ENCODE measurements at regions not wholly inside any gene's neighbourhood (a gene's known extent, or its start where the extent isn't known, plus 50 kb on each side); places are given as distances from the start of the nearest gene placed in this dataset.

DNA sequence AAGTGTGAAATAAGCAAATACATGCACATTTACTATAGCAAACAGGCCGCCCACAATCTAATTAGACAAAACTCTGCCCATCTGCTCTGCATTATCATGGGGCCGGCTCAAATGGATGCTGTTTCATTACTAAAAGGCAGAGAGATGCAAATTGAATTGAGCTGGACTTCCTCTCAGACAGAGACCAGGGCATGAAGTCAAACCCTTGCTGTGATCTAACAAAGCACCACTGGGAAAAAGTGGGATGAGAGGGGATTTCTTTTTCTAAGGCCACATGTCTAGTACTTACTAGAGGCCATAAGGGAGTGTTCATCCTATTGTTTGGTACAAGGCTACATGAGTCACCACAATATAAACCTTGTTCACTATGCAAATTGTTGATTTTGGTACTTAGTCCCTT lies 614.7 kb downstream of the ISL1 start:
- Mint-ChIP-seq H3K27ac (ENCODE audit: unreplicated experiment) (no peak overlapping the region), H3K4me3 (ENCODE audit: unreplicated experiment) (no peak overlapping the region)
- FAIRE-seq: no peak

DNA sequence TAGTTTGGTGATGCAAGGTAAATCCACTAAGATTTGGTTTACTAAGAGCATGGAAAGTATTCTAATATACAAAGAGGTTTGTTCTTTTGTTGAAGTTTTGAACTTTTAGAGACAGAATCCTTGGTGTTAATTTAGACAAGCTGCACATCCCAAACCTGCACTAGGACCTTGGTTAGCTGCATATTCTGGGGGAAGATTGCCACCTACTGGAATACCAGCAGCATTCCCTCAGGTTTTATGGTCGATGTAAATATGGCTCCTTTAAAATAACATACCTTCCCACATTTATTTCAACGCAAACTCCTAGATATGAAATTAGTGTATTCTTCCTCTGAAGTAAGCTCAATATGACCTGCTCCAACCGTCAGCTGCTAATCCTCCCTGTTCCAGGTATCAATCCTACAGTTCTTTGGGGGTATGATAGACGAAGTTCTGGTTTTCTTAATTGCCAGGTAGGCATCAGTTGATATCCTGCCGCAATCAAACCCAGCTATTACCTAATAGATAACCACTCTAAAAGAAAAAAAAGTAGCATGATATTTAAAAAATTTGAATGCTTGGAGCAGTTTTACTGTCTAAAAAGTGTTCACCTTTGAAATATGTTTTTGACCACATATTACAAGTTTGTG lies 624.1 kb downstream of the ISL1 start:
- Histone ChIP-seq H2AFZ (ENCODE audit: low read depth, low read length) (no peak overlapping the region), H3K36me3 (ENCODE audit: insufficient read depth, low read length) (no peaks in the 10 kb centered on the region), H3K4me2 (ENCODE audit: low read length) (no peak overlapping the region), H3K79me2 (ENCODE audit: insufficient read depth, low read length) (no peaks in the 10 kb centered on the region), H3K9me3 (ENCODE audit: insufficient read depth, low read depth, low read length) (no peaks in the 10 kb centered on the region), H3K27ac (ENCODE audit: low read depth, low read length) (no peak overlapping the region), H3K4me3 (ENCODE audit: insufficient read depth, low read depth, low read length) (no peak overlapping the region), H3K4me1 (ENCODE audit: insufficient read depth, low read length) (no peaks in the 10 kb centered on the region), H3K9ac (ENCODE audit: low read length) (no peak overlapping the region), H3K27me3 (ENCODE audit: insufficient read depth, low read length) (no peaks in the 10 kb centered on the region), H4K20me1 (ENCODE audit: insufficient read depth, low read length) (no peaks in the 10 kb centered on the region)
- Mint-ChIP-seq H3K36me3 (ENCODE audit: low read depth, unreplicated experiment) (no peaks in the 10 kb centered on the region), H3K27ac (ENCODE audit: unreplicated experiment) (no peak overlapping the region), H3K4me1 (ENCODE audit: low read depth, unreplicated experiment) (no peaks in the 10 kb centered on the region), H3K9me3 (ENCODE audit: unreplicated experiment) (no peaks in the 10 kb centered on the region), H3K27me3 (ENCODE audit: low read depth, unreplicated experiment) (no peaks in the 10 kb centered on the region), H3K4me3 (ENCODE audit: unreplicated experiment) (no peak overlapping the region)
- TF ChIP-seq, protein P1, sequence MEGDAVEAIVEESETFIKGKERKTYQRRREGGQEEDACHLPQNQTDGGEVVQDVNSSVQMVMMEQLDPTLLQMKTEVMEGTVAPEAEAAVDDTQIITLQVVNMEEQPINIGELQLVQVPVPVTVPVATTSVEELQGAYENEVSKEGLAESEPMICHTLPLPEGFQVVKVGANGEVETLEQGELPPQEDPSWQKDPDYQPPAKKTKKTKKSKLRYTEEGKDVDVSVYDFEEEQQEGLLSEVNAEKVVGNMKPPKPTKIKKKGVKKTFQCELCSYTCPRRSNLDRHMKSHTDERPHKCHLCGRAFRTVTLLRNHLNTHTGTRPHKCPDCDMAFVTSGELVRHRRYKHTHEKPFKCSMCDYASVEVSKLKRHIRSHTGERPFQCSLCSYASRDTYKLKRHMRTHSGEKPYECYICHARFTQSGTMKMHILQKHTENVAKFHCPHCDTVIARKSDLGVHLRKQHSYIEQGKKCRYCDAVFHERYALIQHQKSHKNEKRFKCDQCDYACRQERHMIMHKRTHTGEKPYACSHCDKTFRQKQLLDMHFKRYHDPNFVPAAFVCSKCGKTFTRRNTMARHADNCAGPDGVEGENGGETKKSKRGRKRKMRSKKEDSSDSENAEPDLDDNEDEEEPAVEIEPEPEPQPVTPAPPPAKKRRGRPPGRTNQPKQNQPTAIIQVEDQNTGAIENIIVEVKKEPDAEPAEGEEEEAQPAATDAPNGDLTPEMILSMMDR (IDR thresholded peaks at IDR 0.05; ENCODE audit: insufficient read depth, low read depth, low read length): peak; percentile 65
- no peak for TF ChIP-seq EZH2 (IDR thresholded peaks at IDR 0.05; ENCODE audit: insufficient read depth, low read length)
- FAIRE-seq (no peak), DNase-seq (ENCODE audit: low read depth) (peak; percentile 3)

More for the DNA sequence above, 614.7 kb downstream of the ISL1 start:
- H3K79me2 ChIP-seq (ENCODE audit: insufficient read depth, low read length): no peaks in the 10 kb centered on the region
- H3K9me3 ChIP-seq (ENCODE audit: insufficient read depth, low read depth, low read length): no peaks in the 10 kb centered on the region
- Mint-ChIP-seq H3K9me3 (ENCODE audit: unreplicated experiment) (no peaks in the 10 kb centered on the region), H3K36me3 (ENCODE audit: low read depth, unreplicated experiment) (no peaks in the 10 kb centered on the region), H3K27me3 (ENCODE audit: low read depth, unreplicated experiment) (peaks cover 1% of the 10 kb centered on the region), H3K4me1 (ENCODE audit: low read depth, unreplicated experiment) (peaks cover 4% of the 10 kb centered on the region)
- H3K27ac ChIP-seq (ENCODE audit: low read depth, low read length): no peak overlapping the region
- H2AFZ ChIP-seq (ENCODE audit: low read depth, low read length): no peak overlapping the region
- no peaks in the 10 kb centered on the region for H3K4me1 ChIP-seq (ENCODE audit: insufficient read depth, low read length)
- no peaks in the 10 kb centered on the region for H3K36me3 ChIP-seq (ENCODE audit: insufficient read depth, low read length)
- no peak overlapping the region for H3K4me3 ChIP-seq (ENCODE audit: insufficient read depth, low read depth, low read length)
- H4K20me1 ChIP-seq (ENCODE audit: insufficient read depth, low read length): no peaks in the 10 kb centered on the region
- H3K27me3 ChIP-seq (ENCODE audit: insufficient read depth, low read length): no peaks in the 10 kb centered on the region
- TF ChIP-seq EZH2 (IDR thresholded peaks at IDR 0.05; ENCODE audit: insufficient read depth, low read length): no peak
- TF ChIP-seq, protein P1 (IDR thresholded peaks at IDR 0.05; ENCODE audit: insufficient read depth, low read depth, low read length): no peak
- DNase-seq (ENCODE audit: low read depth): no peak
- H3K4me2 ChIP-seq (ENCODE audit: low read length): no peak overlapping the region
- H3K9ac ChIP-seq (ENCODE audit: low read length): no peak overlapping the region

DNA sequence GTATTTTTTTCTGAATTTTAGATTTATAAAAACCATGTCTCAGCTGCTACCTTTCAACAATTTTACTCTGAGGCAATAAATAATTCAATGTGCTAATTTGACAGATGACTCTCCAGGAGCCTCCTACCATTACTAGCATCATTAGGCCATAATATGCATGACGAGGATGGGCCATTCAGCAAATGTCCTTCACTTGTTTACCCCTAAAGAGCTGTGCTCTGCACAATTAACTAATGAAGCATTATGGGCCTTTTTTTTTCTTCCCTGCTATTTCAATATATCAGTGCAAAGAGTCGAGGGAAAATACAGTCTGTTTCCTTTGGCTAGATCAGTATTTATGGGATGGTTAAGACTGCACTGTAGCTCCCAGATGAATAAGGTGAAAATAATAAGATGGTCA lies 627.2 kb downstream of the ISL1 start:
- no peak for TF ChIP-seq EZH2 (IDR thresholded peaks at IDR 0.05; ENCODE audit: insufficient read depth, low read length)
- TF ChIP-seq, protein P1 (IDR thresholded peaks at IDR 0.05; ENCODE audit: insufficient read depth, low read depth, low read length): no peak

More for the DNA sequence above, 627.2 kb downstream of the ISL1 start:
- no peaks in the 10 kb centered on the region for H4K20me1 ChIP-seq (ENCODE audit: insufficient read depth, low read length)
- H3K27ac Mint-ChIP-seq (ENCODE audit: unreplicated experiment): no peak overlapping the region
- H3K79me2 ChIP-seq (ENCODE audit: insufficient read depth, low read length): no peaks in the 10 kb centered on the region
- no peaks in the 10 kb centered on the region for H3K4me1 Mint-ChIP-seq (ENCODE audit: low read depth, unreplicated experiment)
- no peak overlapping the region for H2AFZ ChIP-seq (ENCODE audit: low read depth, low read length)
- H3K27me3 Mint-ChIP-seq (ENCODE audit: low read depth, unreplicated experiment): no peaks in the 10 kb centered on the region
- no peak overlapping the region for H3K9ac ChIP-seq (ENCODE audit: low read length)
- no peak overlapping the region for H3K4me3 ChIP-seq (ENCODE audit: insufficient read depth, low read depth, low read length)
- H3K4me3 Mint-ChIP-seq (ENCODE audit: unreplicated experiment): no peak overlapping the region
- no peaks in the 10 kb centered on the region for H3K36me3 Mint-ChIP-seq (ENCODE audit: low read depth, unreplicated experiment)
- no peaks in the 10 kb centered on the region for H3K9me3 Mint-ChIP-seq (ENCODE audit: unreplicated experiment)
- FAIRE-seq (no peak), DNase-seq (ENCODE audit: low read depth) (no peak)
- no peaks in the 10 kb centered on the region for H3K4me1 ChIP-seq (ENCODE audit: insufficient read depth, low read length)
- H3K4me2 ChIP-seq (ENCODE audit: low read length): no peak overlapping the region
- H3K36me3 ChIP-seq (ENCODE audit: insufficient read depth, low read length): no peaks in the 10 kb centered on the region
- no peaks in the 10 kb centered on the region for H3K27me3 ChIP-seq (ENCODE audit: insufficient read depth, low read length)
- no peaks in the 10 kb centered on the region for H3K9me3 ChIP-seq (ENCODE audit: insufficient read depth, low read depth, low read length)
- no peak overlapping the region for H3K27ac ChIP-seq (ENCODE audit: low read depth, low read length)

Data from astrocyte (in vitro differentiated cells and primary cell).